HPDE6-E6E7 (cell line): ENCODE measurements at regions not wholly inside any gene's neighbourhood (a gene's known extent, or its start where the extent isn't known, plus 50 kb on each side); places are given as distances from the start of the nearest gene placed in this dataset.

Source experiments
- DNase-seq: peaks from one replicate; pipeline ENCODE4 v3.0.0; 2011; ENCODE audit warnings: missing footprints; ENCODE audit errors: extremely low spot score

DNA sequence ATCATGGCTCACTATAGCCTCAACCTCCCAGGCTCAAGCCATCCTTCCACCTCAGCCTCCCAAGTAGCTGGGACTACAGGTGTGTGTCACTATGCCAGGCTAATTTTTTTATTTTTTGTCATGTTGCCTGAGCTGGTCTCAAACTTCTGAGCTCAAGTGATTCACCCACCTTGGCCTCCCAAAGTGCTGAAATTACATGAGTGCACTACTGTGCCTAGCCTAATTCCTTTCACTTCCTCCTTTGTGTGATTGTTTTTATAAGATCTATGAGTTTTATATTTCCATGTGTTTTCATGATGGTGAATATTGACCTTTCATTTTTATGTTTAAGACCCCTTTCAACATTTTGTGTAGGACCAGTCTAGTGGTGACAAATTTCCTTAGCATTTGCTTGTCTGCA, 55.2 kb upstream of the IL12B start:
- DNase-seq, result no peak

DNA sequence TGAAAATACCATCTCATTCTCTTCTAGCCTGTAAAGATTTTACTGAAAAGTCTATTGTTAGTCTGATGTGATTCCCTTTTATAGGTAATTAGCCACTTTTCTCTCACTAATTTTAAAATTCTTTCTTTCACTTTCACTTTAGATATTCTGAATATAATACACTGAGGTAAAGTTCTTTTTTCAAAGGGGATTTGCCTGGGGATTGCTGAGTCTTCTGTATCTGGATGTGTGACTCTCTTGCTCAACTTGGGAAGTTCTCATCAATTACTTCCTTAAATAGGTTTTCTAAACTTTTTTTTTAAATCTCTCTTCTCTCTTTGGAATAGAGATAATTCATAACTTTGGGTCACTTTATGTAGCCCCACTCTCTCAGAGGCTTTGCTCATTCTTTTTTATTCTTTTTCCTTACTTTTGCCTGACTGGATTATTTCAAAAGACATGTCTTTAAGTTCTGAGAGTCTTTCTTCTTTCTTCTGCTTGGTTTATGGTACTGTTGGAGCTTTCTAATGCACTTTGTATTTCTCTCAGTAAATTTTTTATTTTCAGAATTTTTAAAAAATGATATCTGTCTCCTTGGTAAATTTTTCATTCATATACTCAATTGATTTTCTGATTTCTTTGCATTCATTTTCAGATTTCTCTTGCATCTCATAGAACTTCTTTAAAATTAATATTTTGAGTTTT, 55.9 kb upstream of the IL12B start:
- DNase-seq, result no peak

DNA sequence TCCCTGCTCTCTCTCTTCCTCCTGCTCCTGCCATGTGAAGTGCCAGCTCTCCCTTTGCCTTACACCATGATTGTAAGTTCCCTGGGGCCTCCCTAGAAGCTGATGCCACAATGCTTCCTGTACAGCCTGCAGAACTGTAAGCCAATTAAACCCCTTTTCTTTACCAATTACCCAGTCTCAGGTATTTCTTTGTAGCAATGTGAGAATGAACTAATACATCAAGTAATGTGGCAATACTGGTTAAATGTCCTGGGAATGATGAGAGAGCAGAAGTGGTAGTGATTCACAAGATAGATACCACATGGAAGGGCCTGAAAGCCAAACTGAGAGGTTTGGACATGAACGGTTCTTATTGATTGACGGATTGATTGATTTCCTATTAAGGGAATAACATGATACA, 62.6 kb upstream of the IL12B start:
- DNase-seq, result no peak

DNA sequence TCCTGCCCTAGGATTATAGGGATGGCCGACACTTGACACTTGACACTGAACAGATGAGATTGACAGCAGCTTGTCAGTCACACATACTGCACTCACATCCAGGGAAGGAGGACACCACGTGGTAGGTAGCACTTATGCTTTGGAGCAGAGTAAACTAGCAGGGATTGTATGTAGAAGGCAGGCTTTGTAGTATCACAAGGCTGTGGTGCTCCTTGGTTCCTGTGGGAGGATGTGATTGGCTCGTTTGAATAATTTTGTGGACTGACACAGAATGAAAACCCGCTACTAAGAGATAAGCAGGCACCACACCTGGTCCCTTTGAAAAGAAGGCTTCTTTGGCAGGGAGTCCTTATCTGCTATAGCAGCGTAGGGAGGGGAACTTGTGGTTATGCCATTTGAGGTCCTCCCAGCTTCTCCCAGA, 63.6 kb upstream of the IL12B start:
- no peak for DNase-seq

DNA sequence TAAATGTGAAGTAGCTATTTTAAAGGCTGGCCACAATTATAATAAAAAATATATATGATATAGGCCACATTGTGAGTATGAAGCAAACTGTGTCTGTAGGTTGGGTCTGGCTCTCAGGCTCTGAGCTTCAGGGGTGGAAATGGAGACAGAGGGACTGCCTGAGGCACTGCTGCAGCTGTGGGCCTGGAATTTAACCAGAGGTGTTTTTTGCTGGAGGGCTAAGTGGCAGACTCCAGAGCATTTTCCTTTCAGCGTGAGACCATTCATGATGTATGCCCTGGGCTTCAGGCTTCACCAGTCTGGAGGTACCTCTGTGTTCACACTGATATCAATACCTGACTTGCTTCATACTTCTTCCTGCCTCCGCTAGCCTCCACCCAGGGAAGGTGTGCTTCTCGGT, 64.9 kb upstream of the IL12B start:
- no peak for DNase-seq

DNA sequence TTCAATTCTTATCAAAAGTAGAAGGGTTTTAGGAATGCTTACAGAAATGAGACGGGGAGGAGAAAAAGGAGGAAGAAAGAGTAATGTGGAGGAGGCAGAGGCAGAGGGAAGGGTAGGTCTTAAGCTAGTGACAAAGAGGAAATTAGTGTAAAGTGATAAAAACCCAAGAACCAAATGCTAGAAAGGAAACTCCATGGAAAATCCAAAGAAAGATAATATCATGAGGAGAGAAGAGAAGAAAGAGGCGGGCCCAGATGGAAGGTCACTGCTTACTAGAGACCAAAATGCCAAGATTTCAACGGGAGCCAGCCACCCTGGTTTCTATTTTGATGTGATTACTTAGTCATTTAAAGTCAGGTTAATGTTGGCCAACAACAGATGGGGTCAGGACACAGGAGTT, 68.6 kb upstream of the IL12B start:
- DNase-seq, result no peak

DNA sequence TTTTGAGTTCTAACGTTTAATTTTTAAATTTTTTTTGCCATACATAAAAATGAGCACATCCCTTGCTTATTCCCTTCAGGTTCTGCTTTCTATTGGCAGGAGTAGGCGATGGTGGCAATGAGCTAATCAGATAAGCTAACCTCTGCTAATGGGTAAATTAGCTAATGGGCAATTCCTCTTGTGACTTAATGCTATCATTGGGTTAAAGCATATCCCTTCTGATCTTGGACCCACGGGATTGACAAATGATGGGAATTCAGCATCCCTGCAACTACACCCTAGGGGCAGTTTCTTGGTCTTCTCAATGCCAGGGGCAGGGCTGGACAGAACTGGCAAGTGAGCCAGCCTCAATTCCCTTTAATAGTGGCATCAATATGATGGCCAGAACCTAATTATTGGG, 70.2 kb upstream of the IL12B start:
- DNase-seq, result no peak

DNA sequence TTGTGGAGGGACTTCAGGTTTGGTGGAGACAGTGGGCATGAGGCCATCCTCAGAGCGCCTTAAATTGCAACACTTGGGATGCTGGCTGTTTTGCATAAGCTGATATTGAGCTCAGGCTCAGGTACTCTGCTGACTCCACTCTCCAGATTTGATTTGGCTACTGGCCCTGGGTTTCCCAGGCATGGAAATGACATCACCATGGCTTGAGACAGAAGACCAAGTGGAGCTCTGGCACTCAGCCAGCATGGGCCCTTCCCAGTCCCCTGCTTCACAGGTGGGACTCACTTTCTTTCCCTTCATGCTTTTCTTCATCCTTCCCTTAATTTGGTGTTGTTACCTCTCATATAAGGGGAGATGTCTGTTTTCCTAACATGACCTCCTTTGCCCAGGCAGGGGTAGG, 72.0 kb upstream of the IL12B start:
- DNase-seq, result no peak

DNA sequence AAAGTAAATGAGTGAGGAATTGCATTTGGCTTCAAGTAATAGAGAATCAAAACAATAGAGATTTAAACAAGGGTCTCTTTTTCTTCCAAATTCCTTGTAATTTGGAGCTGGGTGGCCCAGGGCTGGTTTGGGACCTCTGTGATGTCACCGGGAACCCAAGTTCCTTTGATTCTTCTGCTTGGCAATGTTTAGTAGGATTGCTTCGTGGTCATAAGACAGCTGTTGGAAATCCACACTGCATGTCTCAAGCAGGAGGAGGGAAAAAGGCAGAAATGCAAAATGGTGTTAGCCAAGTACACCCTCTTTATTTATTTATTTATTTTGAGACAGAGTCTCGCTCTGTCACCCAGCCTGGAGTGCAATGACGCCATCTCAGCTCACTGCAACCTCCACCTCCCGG, 72.6 kb upstream of the IL12B start:
- DNase-seq, result no peak

DNA sequence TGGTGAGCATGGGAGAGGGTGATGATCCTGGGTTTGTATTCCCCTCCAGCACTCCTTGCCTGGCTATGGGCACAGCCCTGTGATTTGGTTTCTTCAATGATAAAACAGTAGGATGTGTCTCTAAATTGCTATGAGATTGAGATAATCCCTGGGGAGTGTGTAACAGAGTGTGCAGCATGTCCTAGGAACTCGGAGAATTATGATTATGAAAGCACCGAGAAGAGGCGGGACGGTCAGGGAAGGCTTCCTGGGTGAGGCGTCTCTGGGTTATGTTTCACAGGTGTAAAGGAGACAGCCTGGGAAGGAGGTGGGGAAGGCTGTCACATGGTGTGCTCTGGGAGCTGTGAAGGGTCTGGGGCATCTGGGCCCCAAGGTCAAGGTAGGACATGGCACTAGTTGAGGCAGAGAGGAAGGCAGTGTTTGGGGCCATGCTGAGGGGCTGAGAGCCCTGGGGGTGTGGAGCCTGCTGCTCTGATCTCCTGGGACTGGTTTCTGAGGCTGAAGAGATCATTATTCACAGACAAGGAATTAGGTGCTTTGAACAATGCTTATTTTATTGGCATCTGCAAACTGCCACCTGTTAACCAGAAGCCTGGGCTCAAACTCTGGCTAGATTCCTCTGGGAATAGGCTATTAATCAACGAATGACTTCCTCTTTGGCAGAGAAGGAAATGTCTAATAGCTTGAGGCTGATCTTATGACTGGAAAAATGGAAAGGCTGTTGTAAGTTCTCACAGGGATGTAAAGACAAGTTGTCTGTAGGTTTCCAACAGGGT, 73.8 kb upstream of the IL12B start:
- no peak for DNase-seq

DNA sequence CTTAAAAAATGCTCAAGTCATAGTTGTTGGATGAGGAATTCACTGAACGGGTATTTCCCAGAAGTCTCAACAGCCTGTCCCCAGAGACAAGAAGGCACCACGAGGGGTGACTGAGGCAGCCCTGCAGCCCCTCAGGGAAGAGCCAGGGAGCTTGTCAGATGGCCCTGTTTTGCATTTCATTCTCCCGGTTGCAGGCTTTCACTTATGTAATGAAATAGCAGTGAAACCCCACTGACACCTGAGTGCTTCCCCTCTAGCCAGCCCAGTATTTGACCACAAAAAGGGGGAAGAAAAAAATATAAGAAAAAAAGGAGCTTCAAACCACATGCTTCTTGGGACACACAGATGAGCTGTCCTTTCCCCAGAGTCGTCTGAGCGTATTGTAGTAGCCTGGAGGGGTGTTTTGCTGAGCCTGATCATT, 75.3 kb upstream of the IL12B start:
- no peak for DNase-seq

DNA sequence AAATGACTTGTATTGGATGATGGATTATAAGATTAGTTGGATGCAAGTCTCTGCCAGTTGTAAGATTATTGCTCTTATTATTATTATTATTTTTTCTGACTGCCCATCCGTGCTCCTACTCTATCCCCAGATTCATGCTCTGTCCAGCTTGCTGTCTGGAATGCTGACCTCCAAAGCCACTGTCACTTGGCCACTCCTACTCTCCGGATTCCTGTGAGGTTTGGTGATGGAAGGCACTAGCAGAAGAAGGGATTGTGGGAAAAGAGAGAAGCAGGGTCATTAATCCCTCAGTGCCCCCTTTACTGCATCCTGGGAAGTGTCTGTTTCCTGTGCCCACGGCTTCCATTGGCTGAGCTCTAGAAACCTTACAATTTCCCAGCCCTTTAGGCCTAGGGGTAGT, 76.3 kb upstream of the IL12B start:
- no peak for DNase-seq

DNA sequence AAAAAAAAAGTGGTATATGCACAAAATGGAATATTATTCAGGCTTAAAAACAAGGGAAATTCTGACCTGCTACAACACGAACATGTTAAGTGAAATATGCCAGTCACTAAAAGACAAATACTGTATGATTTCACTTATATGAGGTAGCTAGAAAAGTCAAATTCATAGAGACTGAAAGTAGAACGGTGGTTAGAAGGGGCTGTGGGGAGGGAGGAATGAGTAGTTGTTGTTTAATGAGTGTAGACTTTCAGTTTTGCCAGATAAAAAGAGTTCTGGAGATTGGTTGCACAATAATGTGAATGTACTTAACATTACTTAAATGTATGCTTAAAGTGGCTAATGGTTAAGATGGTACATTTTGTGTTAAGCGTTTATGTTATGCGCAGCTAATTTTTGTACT, 79.5 kb upstream of the IL12B start:
- DNase-seq, result no peak

DNA sequence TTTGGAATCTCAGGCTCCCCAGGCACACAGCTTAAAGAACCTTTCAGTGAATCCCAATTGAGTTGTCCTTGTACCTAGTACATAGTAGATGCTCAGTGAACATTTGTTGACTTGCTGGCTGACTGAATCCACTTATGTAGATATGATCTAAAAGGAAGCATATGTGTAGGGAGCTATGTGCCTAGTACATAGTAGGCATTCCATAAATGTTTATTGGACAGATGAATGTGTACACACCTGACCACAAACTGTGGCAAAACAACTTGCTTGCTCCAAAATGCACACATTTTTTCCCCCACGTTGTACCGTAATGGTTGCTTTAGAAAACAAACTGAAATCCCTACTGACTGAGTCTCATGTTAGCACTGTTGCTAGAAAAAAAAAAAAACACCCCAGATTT, 80.2 kb upstream of the IL12B start:
- DNase-seq, result no peak

DNA sequence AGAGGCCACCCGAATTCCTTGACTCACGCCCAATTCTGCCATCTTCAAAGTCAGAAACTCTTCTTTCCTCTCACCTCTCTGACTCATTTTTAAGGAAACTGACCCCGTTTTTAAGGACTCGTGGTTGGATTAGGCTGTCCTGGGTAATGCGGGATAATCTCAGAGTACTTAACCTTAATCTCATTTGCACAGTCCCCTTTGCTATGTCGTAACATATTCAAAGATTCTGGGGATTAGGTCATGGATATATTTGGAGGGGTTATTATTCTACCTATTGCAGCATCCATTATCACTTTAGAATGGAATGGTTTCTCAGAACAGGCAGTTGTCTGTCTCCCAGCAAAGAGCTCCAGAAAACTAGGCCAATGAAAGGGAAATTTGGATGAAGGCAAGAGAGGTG, 80.8 kb upstream of the IL12B start:
- DNase-seq, result no peak

DNA sequence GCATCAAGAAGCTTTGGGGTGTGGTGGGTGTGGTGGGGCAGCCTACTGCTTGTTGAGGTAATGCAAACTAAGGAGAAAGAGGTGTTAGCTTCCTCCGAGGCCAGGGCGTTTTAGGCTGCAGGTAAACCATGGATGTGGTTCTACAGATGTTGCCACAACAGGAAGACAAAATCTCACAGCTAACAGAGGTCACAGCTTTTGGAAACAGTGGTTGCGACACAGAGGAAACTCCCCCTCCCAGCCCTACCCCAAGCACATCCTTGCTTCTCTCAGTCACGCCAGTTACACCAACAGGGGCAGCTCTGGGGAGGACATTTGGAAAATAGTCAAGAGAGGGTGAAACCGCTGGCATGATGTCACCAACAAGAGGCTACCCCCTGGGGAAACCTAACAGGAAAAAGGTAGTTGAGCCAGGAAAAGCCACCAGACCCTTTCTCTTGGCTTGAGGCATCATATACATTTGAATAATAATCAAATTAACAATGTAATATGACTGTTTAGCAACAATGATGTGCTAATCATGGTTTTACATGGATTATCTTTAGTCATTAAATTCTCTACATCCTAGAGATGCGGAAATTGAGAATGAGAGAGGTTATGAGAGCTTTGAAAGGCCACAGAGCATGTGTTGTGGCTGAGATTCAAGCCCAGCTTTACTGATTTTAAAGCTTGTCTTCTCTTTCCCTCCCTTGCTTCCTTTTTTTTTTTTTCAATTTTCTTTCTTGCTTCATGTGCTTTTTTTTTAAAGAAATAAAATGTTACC, 82.2 kb upstream of the IL12B start:
- DNase-seq, result no peak

DNA sequence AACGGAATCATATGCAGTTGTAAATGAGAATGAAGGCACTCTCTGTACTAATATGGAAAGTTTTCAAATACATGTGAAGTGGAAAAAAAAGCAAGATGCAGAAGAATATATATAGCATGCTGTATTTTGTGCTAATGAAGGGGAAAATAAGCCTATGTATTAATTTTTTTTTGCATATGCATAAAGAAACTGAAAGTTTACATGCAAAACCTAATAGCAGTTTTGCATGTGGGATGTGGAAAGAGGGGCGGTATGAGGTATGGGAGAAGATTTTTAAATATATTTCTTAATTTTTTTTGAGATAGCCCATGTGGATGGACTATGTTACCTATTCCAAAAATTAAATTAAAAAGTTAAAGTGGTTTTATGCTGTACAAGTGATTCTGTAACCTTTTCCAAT, 83.7 kb upstream of the IL12B start:
- DNase-seq, result no peak

DNA sequence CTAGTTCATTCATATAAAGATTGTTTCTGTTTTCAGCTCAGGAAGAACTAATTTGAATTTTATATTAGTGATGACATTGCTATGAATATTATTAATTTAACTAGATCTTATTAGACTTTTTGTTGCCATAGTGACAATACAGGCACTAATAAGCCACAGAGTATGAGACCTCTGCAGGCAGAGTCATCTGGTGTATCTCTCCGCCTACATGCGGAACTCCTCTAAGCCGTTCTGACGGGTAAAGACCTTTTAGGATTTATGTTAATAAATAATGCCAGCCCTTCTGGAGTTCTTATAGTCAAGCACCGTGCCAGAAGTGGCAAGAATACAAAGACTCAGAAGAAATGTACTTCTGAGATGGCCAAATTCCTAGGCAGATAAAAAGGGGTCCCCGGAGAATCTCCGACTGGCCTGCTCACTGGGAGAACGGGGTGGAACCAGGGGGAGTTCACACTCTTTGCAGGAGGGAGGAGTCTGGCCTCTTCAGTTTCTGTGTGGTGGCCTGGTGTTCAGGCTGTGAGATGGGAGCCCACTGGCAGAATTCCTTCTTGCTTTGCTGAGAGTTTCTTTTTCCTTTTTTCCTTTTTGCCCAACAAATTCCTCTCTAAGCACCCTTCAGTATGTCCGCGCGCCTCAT, 85.1 kb upstream of the IL12B start:
- DNase-seq, result no peak

DNA sequence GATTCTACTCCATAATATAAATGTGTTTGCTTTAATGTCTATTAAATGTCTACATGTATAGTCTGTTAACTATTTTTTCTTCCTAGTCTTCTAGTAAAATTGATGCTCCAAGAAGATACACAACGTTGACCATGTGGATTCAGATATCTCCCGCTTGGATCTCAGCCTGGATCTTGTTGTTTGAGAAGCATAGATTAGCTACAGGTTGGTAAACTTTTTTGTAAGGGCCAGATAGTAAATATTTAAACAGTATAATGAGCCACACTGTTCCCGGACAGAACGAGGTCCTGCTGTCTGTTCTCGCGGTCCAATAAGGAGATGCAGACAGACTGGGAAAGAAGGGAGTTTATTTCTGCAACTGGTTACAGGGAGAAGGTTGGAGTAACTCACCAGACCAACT, 86.2 kb upstream of the IL12B start:
- DNase-seq, result no peak

DNA sequence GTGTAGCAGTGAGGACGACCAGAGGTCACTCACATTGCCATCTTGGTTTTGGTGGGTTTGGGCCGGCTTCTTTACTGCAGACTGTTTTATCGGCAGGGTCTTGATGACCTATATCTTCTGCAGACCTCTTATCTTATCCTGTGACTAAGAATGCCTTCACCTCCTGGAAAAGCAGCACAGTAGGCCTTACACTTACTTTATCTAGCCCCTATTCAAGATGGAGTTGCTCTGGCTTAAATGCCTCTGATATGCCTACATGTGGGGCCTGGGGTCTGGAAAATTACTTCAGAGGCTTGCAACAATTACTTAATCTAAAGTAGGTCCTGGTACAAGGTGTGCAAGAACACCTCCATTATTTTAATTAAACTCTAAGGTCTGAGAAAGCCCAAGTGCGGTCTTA, 86.9 kb upstream of the IL12B start:
- DNase-seq, result no peak

DNA sequence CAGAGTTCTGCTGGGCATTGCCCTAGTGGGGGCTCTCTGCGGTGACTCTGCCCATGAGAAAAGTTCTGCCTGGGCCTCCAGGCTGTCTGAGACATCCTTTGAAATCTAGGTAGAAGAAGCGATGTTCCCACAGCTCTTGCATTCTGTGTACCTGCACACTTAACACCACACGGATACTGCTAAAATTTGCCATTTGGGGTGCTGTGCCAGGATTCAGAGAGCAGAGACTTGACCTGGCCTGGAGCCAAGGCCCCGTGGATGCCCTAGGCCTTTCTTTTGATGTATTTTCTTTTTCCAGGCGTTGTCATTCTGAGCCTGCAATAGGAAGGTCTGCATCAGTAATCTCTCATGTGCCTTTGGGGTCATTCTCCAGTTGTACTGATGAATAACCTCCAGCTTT, 89.3 kb upstream of the IL12B start:
- no peak for DNase-seq

DNA sequence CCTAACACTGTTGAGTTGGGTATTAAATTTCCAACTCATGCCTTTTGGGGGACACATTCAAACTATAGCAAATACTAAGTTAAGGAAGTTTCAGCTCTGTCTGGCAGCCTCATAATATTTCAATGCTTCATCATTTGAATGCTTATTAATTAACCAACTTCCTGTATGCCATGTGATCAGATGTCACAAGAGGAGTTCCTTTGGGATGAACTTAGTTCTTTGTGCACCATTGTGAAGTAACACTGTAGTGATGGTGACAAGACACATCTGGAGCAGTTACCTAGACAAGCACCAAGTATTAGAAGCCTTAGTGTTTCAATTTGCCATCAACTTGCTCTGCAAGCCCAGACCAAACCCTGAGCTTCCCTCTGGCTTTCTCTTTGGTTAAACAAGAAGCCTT, 90.7 kb upstream of the IL12B start:
- no peak for DNase-seq

DNA sequence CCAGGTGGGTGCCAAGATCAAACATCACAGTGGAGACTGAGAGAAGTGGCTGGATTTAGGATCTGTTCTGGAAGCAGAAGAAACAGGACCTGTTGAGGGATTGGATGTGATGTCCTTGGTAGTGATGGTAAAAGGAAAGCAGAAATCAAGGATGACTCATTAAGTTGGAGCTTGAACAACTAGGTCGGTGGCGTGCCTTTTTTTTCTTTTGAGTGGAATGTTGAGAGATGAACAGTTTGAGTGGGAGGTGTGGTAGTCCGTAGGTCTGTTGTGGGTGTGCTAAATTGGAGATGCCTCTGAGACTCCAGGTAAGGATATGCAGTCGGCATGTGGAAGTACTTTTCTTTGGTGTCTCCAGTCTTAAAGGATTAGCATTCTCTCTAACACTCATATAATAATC, 92.1 kb upstream of the IL12B start:
- DNase-seq, result no peak
